NCI-H1436 treated with DMSO at 0.1 percent for 48 hours (cell line): ENCODE measurements at regions not wholly inside any gene's neighbourhood (a gene's known extent, or its start where the extent isn't known, plus 50 kb on each side); places are given as distances from the start of the nearest gene placed in this dataset.
"Not testable (repeated sequence)": the region's sequence is repeated elsewhere in the genome, so short reads cannot be mapped to it uniquely, and the experiment has no call there.

Experiments
- DNase-seq: peaks from one replicate; lab custom pipeline; 2025; lab: John Stamatoyannopoulos, UW

- no peak for DNase-seq
Measured at GRCh38 chr2:53610260-53610659, 157.3 kb upstream of the CHAC2 start.

GRCh38 chr2:53609551-53609950, 158.1 kb upstream of the CHAC2 start:
- no peak for DNase-seq

DNA sequence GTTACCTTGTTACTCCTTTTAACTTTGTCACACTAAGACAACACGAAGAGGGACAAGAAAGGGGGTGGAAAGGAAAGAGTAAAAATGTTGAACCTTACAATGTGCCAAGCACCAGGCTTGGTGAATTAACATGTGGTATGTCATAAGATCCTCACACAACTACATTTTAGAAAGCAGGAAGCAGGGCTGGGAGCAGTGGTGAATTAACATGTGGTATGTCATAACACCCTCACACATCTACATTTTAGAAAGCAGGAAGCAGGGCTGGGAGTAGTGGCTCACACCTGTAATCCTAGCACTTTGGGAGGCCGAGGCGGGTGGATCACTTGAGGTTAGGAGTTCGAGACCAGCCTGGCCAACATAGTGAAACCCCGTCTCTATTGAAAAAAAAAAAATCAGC, 159.3 kb upstream of the CHAC2 start:
- no peak for DNase-seq

DNA sequence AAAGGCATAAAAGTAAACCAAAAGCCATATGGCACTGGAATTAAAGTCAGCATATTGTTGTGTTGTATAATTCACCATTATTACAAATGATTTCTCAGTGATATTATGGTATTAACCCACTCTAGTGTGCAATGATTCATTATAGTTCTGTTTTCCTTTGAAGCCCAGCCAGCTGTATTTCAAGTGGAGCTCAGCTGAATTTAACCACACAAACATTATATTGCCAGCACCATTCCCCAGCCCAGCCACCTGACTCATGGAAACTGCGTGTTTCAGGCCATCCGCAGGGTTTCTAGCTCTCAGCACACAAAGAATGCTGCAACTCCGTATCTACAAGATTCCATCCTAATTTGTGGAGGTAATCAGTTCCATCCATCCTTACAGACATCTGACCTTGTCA, 166.8 kb upstream of the CHAC2 start:
- DNase-seq, result no peak

DNA sequence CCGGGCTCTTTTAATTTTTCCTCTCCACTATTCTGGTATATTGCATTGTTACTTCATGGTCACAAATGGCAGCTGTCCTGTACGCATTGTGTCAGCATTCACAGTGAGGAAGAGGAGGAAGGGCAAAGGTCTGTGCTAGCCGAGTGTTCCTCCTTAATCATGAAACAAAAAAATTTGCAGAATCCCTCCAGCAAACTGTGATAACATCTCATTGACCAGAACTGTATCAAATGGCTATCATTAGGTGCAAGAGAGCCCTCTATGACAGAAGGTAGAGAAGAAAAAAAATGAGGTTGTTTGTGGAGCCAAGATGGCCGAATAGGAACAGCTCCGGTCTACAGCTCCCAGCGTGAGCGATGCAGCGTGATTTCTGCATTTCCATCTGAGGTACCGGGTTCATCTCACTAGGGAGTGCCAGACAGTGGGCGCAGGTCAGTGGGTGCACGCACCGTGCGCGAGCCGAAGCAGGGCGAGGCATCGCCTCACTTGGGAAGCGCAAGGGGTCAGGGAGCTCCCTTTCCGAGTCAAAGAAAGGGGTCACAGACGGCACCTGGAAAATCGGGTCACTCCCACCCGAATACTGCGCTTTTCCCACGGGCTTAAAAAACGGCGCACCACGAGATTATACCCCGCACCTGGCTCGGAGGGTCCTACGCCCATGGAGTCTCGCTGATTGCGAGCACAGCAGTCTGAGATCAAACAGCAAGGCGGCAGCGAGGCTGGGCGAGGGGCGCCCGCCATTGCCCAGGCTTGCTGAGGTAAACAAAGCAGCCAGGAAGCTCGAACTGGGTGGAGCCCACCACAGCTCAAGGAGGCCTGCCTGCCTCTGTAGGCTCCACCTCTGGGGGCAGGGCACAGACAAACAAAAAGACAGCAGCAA, 180.6 kb upstream of the CHAC2 start:
- DNase-seq, result not testable (repeated sequence)

DNA sequence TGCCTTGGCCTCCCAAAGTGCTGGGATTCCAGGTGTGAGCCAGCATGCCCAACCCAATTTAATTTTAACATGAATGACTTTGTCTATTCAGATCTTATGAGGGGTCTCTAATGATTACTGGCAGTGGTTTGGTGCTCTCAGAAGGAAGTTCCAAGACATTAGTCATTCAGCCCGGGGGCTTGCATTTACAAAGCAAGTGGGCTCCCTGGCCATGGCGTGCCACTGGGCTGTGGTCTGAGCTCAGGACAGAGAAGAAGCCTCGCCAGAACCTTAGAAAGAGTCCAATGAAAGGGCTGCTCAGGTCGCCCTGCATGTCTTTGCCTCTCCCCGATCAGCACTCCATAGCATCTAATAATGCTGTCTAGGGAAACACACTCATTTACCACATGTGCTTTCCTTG, 182.6 kb upstream of the CHAC2 start:
- DNase-seq, result no peak

DNA sequence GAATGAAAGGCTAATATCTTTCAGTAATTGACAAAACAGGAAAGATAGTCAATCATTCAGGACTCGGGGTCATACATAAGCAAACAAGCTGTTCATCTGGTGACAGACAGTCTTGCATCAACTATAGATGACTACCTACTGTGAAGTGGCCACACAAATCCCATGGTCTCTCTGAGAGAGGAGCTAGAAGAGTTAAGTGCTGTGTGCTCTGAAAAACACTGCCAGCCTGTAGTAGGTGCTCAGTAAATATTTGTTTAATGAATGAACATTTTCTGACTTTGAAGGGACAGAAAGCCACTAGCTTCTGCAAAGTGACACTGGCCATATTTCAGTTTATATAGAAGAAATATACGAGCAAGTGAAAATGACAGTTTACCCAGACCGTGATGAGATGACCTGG, 184.0 kb upstream of the CHAC2 start:
- no peak for DNase-seq

DNA sequence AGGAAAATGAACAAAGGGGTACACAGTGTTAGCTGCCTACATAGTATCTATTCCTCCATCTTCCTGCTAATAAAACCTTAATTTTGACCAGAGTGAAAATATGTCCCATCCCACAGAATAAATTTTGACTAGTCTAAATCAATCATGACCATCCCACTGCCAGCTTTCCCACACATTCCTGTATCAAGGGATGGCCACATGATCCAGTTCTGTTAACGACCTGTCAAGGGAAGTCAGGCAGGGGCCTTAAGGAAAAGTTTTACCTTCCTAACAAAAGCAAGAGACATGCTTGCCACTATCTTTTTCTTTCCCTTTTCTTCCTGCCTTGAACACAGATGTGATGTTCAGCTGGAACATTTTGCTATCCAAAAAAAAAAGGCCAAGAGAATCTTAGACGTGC, 185.0 kb upstream of the CHAC2 start:
- DNase-seq, result no peak

- DNase-seq, result no peak
Measured at GRCh38 chr2:53576166-53576565, 191.4 kb upstream of the CHAC2 start.

- DNase-seq, result no peak
Measured at GRCh38 chr2:53575721-53576124, 191.9 kb upstream of the CHAC2 start.

DNA sequence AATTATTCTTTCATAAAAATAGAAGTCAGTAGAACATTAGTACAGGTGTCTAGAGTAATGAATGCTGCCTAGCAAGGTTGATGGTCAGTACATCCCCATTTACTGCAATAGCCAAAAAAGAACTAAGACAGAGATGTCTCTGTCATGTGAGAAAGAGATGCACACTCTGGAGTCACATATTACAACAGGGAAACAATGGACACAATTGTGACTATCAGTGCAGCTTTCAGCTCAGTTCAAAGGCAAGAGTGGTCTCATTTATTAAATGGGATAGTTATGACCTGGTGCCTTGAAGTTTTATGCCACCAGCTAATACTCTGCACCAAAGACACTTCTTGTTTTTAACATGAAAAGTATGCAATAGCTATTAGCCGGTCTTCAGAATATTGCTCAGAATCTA, 194.9 kb upstream of the CHAC2 start:
- DNase-seq, result no peak

- no peak for DNase-seq
Measured at GRCh38 chr2:53569957-53570727, 197.5 kb upstream of the CHAC2 start.

DNA sequence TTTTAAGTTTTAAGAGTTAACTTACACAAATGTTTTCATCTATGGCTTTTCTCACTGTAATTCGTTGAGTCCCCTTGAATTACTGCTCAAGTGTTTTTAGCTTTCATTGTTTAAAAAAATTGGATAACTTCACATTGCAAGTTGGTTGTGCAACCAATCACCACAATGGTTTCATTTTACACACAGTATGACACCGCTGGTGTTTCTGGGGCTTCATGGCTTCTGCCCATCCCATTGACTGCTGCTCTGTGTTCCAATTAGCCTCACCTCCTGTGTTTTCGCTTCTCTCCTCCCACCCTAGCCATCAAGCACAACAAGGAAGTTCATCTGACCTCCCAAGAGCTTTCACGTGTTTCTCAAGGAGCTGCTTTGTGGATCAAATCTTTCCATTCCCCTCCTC, 199.1 kb upstream of the CHAC2 start:
- no peak for DNase-seq

- DNase-seq, result no peak
Measured at GRCh38 chr2:53567073-53567472, 200.5 kb upstream of the CHAC2 start.

DNA sequence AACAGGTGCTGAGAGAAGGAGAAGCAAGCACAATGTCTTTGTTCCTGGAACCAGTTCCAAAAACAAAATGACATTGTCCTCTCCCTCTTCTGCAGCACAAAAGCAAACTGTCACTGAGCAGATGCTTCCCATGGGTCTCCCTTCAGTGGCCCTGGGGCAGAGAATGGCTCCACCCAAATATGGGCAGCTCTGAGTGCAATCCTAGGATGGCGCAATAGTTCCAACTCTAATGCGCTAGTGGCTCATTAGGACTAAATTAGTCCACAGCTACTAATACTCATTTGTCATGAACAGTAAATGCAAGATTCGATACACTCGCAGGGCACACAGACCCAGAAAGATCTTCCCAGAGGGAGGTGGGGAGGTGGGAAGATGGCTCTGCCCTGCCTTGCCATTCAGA, 205.2 kb upstream of the CHAC2 start:
- no peak for DNase-seq

GRCh38 chr2:53561155-53561554, 206.4 kb upstream of the CHAC2 start:
- DNase-seq, result no peak

GRCh38 chr2:53559302-53559966, 208.2 kb upstream of the CHAC2 start:
- DNase-seq, result no peak

DNA sequence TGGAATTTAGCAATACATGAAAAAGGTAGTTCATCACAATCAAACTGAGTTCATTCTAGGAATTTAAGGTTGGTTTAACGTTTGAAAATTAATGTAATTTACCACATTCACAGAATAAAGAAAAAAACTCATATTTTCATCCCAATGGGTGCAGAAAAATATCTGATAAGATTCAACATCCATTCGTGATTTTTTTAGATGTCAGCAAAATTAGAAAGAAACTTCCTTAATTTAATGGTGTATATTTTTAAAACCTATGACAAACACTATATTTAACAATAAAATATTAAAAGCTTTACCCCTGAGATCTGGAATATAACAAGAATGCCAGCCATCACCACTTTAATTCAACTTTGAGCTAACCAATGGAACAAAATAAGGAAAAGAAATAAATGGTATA, 208.7 kb upstream of the CHAC2 start:
- no peak for DNase-seq

GRCh38 chr2:53549497-53549896, 218.1 kb upstream of the CHAC2 start:
- DNase-seq, result no peak

- no peak for DNase-seq
Measured at GRCh38 chr2:53545604-53546003, 222.0 kb upstream of the CHAC2 start.

GRCh38 chr2:53544871-53545558, 222.6 kb upstream of the CHAC2 start:
- no peak for DNase-seq

DNA sequence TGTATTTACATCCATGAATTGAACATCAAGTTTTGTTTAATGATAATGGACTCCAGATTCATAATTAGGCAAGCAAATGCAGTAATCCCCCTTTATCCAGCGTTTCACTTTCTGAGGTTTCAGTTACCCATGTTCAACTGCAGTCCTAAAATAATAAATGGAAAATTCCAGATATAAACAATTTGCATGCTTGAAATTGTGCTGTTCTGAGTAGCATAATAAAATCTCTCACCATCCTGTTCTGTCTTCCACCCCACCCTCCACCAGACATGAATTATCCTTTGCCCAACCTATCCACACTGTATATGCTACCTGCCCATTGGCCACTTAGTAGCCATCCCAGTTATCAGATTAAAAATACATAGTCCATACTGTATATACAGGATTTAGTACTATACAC, 224.5 kb upstream of the CHAC2 start:
- DNase-seq, result no peak
